NCI-H146 (cell line): ENCODE measurements at regions not wholly inside any gene's neighbourhood (a gene's known extent, or its start where the extent isn't known, plus 50 kb on each side); places are given as distances from the start of the nearest gene placed in this dataset.
A peak's percentile ranks its signal among the peaks of the same experiment; 100 is the strongest.
"Not testable (repeated sequence)": the region's sequence is repeated elsewhere in the genome, so short reads cannot be mapped to it uniquely, and the experiment has no call there.

Source experiments
- DNase-seq: peaks from one replicate; lab custom pipeline; 2025; lab: John Stamatoyannopoulos, UW

- no peak for DNase-seq
These were observed 151.6 kb downstream of the SLITRK1 start for GRCh38 chr13:83730674-83731073.

- DNase-seq, result no peak
These were observed 159.8 kb downstream of the SLITRK1 start for GRCh38 chr13:83722443-83722842.

GRCh38 chr13:83716121-83716520 lies 166.2 kb downstream of the SLITRK1 start:
- DNase-seq, result no peak

- no peak for DNase-seq
These were observed 168.0 kb downstream of the SLITRK1 start for GRCh38 chr13:83714236-83714635.

- DNase-seq, result no peak
These were observed 172.2 kb downstream of the SLITRK1 start for GRCh38 chr13:83710133-83710515.

- no peak for DNase-seq
These were observed 172.7 kb downstream of the SLITRK1 start for GRCh38 chr13:83709426-83710132.

GRCh38 chr13:83702021-83702420 lies 180.3 kb downstream of the SLITRK1 start:
- no peak for DNase-seq

- no peak for DNase-seq
These were observed 189.5 kb downstream of the SLITRK1 start for GRCh38 chr13:83692800-83693199.

GRCh38 chr13:83691966-83692365 lies 190.3 kb downstream of the SLITRK1 start:
- DNase-seq, result no peak

- DNase-seq, result no peak
These were observed 200.7 kb downstream of the SLITRK1 start for GRCh38 chr13:83681547-83681946.

- no peak for DNase-seq
These were observed 204.3 kb downstream of the SLITRK1 start for GRCh38 chr13:83677985-83678384.

- DNase-seq, result no peak
These were observed 209.7 kb downstream of the SLITRK1 start for GRCh38 chr13:83672612-83673011.

- no peak for DNase-seq
These were observed 214.7 kb downstream of the SLITRK1 start for GRCh38 chr13:83667606-83668005.

GRCh38 chr13:83666141-83666540 lies 216.1 kb downstream of the SLITRK1 start:
- no peak for DNase-seq

- no peak for DNase-seq
These were observed 225.0 kb downstream of the SLITRK1 start for GRCh38 chr13:83657281-83657680.

- not testable (repeated sequence) for DNase-seq
These were observed 239.7 kb downstream of the SLITRK1 start for GRCh38 chr13:83642617-83643016.

- DNase-seq, result no peak
These were observed 247.7 kb downstream of the SLITRK1 start for GRCh38 chr13:83634601-83635000.

- no peak for DNase-seq
These were observed 248.5 kb downstream of the SLITRK1 start for GRCh38 chr13:83633746-83634145.

GRCh38 chr13:83622422-83622784 lies 259.9 kb downstream of the SLITRK1 start:
- no peak for DNase-seq

GRCh38 chr13:83621765-83622421 lies 260.4 kb downstream of the SLITRK1 start:
- DNase-seq, result no peak

- no peak for DNase-seq
These were observed 261.6 kb downstream of the SLITRK1 start for GRCh38 chr13:83620530-83621220.

- peak; percentile 33 for DNase-seq
These were observed 263.3 kb downstream of the SLITRK1 start for GRCh38 chr13:83618966-83619365.

GRCh38 chr13:83613524-83613923 lies 268.8 kb downstream of the SLITRK1 start:
- DNase-seq, result no peak
